ENCODE measurements at regions not wholly inside any gene's neighbourhood (a gene's known extent, or its start where the extent isn't known, plus 50 kb on each side); places are given as distances from the start of the nearest gene placed in this dataset.

GRCh38 chr10:78542521-78542920 is 508.9 kb downstream of the RPS24 start:
- peak overlapping the region in 1 of 2 donors; percentile 29 for H3K27ac ChIP-seq (ENCODE audit: low read depth in 2 of 2, low read length in 1 of 2)
- 73 to 74% methylated on average over 7 of the region's 7 CpGs for WGBS, 2 donors
- H3K36me3 ChIP-seq (ENCODE audit: control insufficient read depth in 2 of 2, insufficient read depth in 2 of 2, low read length in 1 of 2) = no peaks in the 10 kb centered on the region
- no peak overlapping the region for H3K4me3 ChIP-seq (ENCODE audit: low read depth in 1 of 2, low read length in 2 of 2)
- peaks cover 0 to 3% of the 10 kb centered on the region in 2 donors for H3K4me1 ChIP-seq (ENCODE audit: control insufficient read depth in 2 of 2, insufficient read depth in 2 of 2, low read length in 1 of 2)
- H3K27me3 ChIP-seq (ENCODE audit: control insufficient read depth in 1 of 2, insufficient read depth in 2 of 2, low read length in 2 of 2) = no peaks in the 10 kb centered on the region
- H3K9me3 ChIP-seq (ENCODE audit: control insufficient read depth in 2 of 2, insufficient read depth in 1 of 2, low read depth in 1 of 2, low read length in 1 of 2) = no peaks in the 10 kb centered on the region

- WGBS, 2 donors = 54 to 68% methylated on average over 9 of the region's 9 CpGs
- Histone ChIP-seq H3K4me1 (ENCODE audit: control insufficient read depth in 2 of 2, insufficient read depth in 2 of 2, low read length in 1 of 2) (peaks cover 0 to 3% of the 10 kb centered on the region in 2 donors), H3K36me3 (ENCODE audit: control insufficient read depth in 2 of 2, insufficient read depth in 2 of 2, low read length in 1 of 2) (no peaks in the 10 kb centered on the region), H3K4me3 (ENCODE audit: low read depth in 1 of 2, low read length in 2 of 2) (no peak overlapping the region), H3K27me3 (ENCODE audit: control insufficient read depth in 1 of 2, insufficient read depth in 2 of 2, low read length in 2 of 2) (no peaks in the 10 kb centered on the region), H3K27ac (ENCODE audit: low read depth in 2 of 2, low read length in 1 of 2) (peak overlapping the region; percentile 29 to 42), H3K9me3 (ENCODE audit: control insufficient read depth in 2 of 2, insufficient read depth in 1 of 2, low read depth in 1 of 2, low read length in 1 of 2) (no peaks in the 10 kb centered on the region)
Measured at GRCh38 chr10:78543031-78543748, 509.5 kb downstream of the RPS24 start.

- peak overlapping the region in 1 of 2 donors; percentile 52 for H3K27ac ChIP-seq (ENCODE audit: low read depth in 2 of 2, low read length in 1 of 2)
- H3K36me3 ChIP-seq (ENCODE audit: control insufficient read depth in 2 of 2, insufficient read depth in 2 of 2, low read length in 1 of 2) = no peaks in the 10 kb centered on the region
- WGBS, 2 donors = 38 to 55% methylated on average over 11 of the region's 11 CpGs
- no peak overlapping the region for H3K4me3 ChIP-seq (ENCODE audit: low read depth in 1 of 2, low read length in 2 of 2)
- no peaks in the 10 kb centered on the region for H3K9me3 ChIP-seq (ENCODE audit: control insufficient read depth in 2 of 2, insufficient read depth in 1 of 2, low read depth in 1 of 2, low read length in 1 of 2)
- H3K27me3 ChIP-seq (ENCODE audit: control insufficient read depth in 1 of 2, insufficient read depth in 2 of 2, low read length in 2 of 2) = no peaks in the 10 kb centered on the region
- peaks cover 0 to 3% of the 10 kb centered on the region in 2 donors for H3K4me1 ChIP-seq (ENCODE audit: control insufficient read depth in 2 of 2, insufficient read depth in 2 of 2, low read length in 1 of 2)
Measured at GRCh38 chr10:78543749-78544362, 510.2 kb downstream of the RPS24 start.

GRCh38 chr10:78544423-78545090 is 510.9 kb downstream of the RPS24 start:
- Histone ChIP-seq H3K36me3 (ENCODE audit: control insufficient read depth in 2 of 2, insufficient read depth in 2 of 2, low read length in 1 of 2) (no peaks in the 10 kb centered on the region), H3K4me3 (ENCODE audit: low read depth in 1 of 2, low read length in 2 of 2) (no peak overlapping the region), H3K27me3 (ENCODE audit: control insufficient read depth in 1 of 2, insufficient read depth in 2 of 2, low read length in 2 of 2) (no peaks in the 10 kb centered on the region), H3K27ac (ENCODE audit: low read depth in 2 of 2, low read length in 1 of 2) (peak overlapping the region in 1 of 2 donors; percentile 52), H3K4me1 (ENCODE audit: control insufficient read depth in 2 of 2, insufficient read depth in 2 of 2, low read length in 1 of 2) (peaks cover 0 to 3% of the 10 kb centered on the region in 2 donors), H3K9me3 (ENCODE audit: control insufficient read depth in 2 of 2, insufficient read depth in 1 of 2, low read depth in 1 of 2, low read length in 1 of 2) (no peaks in the 10 kb centered on the region)
- WGBS, 2 donors = 86 to 89% methylated on average over 9 of the region's 9 CpGs

GRCh38 chr10:78545756-78546155 is 512.1 kb downstream of the RPS24 start:
- H3K36me3 ChIP-seq (ENCODE audit: control insufficient read depth in 2 of 2, insufficient read depth in 2 of 2, low read length in 1 of 2) = no peaks in the 10 kb centered on the region
- no peaks in the 10 kb centered on the region for H3K27me3 ChIP-seq (ENCODE audit: control insufficient read depth in 1 of 2, insufficient read depth in 2 of 2, low read length in 2 of 2)
- no peak overlapping the region for H3K4me3 ChIP-seq (ENCODE audit: low read depth in 1 of 2, low read length in 2 of 2)
- H3K9me3 ChIP-seq (ENCODE audit: control insufficient read depth in 2 of 2, insufficient read depth in 1 of 2, low read depth in 1 of 2, low read length in 1 of 2) = no peaks in the 10 kb centered on the region
- H3K27ac ChIP-seq (ENCODE audit: low read depth in 2 of 2, low read length in 1 of 2) = no peak overlapping the region
- H3K4me1 ChIP-seq (ENCODE audit: control insufficient read depth in 2 of 2, insufficient read depth in 2 of 2, low read length in 1 of 2) = peaks cover 0 to 3% of the 10 kb centered on the region in 2 donors
- WGBS, 2 donors = 80 to 84% methylated on average over 3 of the region's 3 CpGs

- Histone ChIP-seq H3K4me1 (ENCODE audit: control insufficient read depth in 2 of 2, insufficient read depth in 2 of 2, low read length in 1 of 2) (peaks cover 0 to 7% of the 10 kb centered on the region in 2 donors), H3K36me3 (ENCODE audit: control insufficient read depth in 2 of 2, insufficient read depth in 2 of 2, low read length in 1 of 2) (no peaks in the 10 kb centered on the region), H3K4me3 (ENCODE audit: low read depth in 1 of 2, low read length in 2 of 2) (no peak overlapping the region), H3K27ac (ENCODE audit: low read depth in 2 of 2, low read length in 1 of 2) (no peak overlapping the region), H3K27me3 (ENCODE audit: control insufficient read depth in 1 of 2, insufficient read depth in 2 of 2, low read length in 2 of 2) (no peaks in the 10 kb centered on the region), H3K9me3 (ENCODE audit: control insufficient read depth in 2 of 2, insufficient read depth in 1 of 2, low read depth in 1 of 2, low read length in 1 of 2) (no peaks in the 10 kb centered on the region)
- WGBS, 2 donors = 74 to 89% methylated on average over 6 of the region's 6 CpGs
Measured at GRCh38 chr10:78547397-78547796, 513.7 kb downstream of the RPS24 start.

- Histone ChIP-seq H3K27me3 (ENCODE audit: control insufficient read depth in 1 of 2, insufficient read depth in 2 of 2, low read length in 2 of 2) (no peaks in the 10 kb centered on the region), H3K27ac (ENCODE audit: low read depth in 2 of 2, low read length in 1 of 2) (no peak overlapping the region), H3K4me3 (ENCODE audit: low read depth in 1 of 2, low read length in 2 of 2) (no peak overlapping the region), H3K4me1 (ENCODE audit: control insufficient read depth in 2 of 2, insufficient read depth in 2 of 2, low read length in 1 of 2) (peaks cover 1 to 7% of the 10 kb centered on the region in 2 donors), H3K9me3 (ENCODE audit: control insufficient read depth in 2 of 2, insufficient read depth in 1 of 2, low read depth in 1 of 2, low read length in 1 of 2) (no peaks in the 10 kb centered on the region), H3K36me3 (ENCODE audit: control insufficient read depth in 2 of 2, insufficient read depth in 2 of 2, low read length in 1 of 2) (no peaks in the 10 kb centered on the region)
Measured at GRCh38 chr10:78547905-78548304, 514.2 kb downstream of the RPS24 start.

- Histone ChIP-seq H3K4me3 (ENCODE audit: low read depth in 1 of 2, low read length in 2 of 2) (no peak overlapping the region), H3K36me3 (ENCODE audit: control insufficient read depth in 2 of 2, insufficient read depth in 2 of 2, low read length in 1 of 2) (no peaks in the 10 kb centered on the region), H3K9me3 (ENCODE audit: control insufficient read depth in 2 of 2, insufficient read depth in 1 of 2, low read depth in 1 of 2, low read length in 1 of 2) (no peaks in the 10 kb centered on the region), H3K27ac (ENCODE audit: low read depth in 2 of 2, low read length in 1 of 2) (no peak overlapping the region), H3K4me1 (ENCODE audit: control insufficient read depth in 2 of 2, insufficient read depth in 2 of 2, low read length in 1 of 2) (peaks cover 1 to 7% of the 10 kb centered on the region in 2 donors), H3K27me3 (ENCODE audit: control insufficient read depth in 1 of 2, insufficient read depth in 2 of 2, low read length in 2 of 2) (no peaks in the 10 kb centered on the region)
- 59 to 71% methylated on average over 3 of the region's 3 CpGs for WGBS, 2 donors
Measured at GRCh38 chr10:78548369-78548768, 514.7 kb downstream of the RPS24 start.

GRCh38 chr10:78549140-78549935 is 515.7 kb downstream of the RPS24 start:
- Histone ChIP-seq H3K9me3 (ENCODE audit: control insufficient read depth in 2 of 2, insufficient read depth in 1 of 2, low read depth in 1 of 2, low read length in 1 of 2) (no peaks in the 10 kb centered on the region), H3K4me3 (ENCODE audit: low read depth in 1 of 2, low read length in 2 of 2) (no peak overlapping the region), H3K27me3 (ENCODE audit: control insufficient read depth in 1 of 2, insufficient read depth in 2 of 2, low read length in 2 of 2) (no peaks in the 10 kb centered on the region), H3K36me3 (ENCODE audit: control insufficient read depth in 2 of 2, insufficient read depth in 2 of 2, low read length in 1 of 2) (no peaks in the 10 kb centered on the region), H3K27ac (ENCODE audit: low read depth in 2 of 2, low read length in 1 of 2) (no peak overlapping the region), H3K4me1 (ENCODE audit: control insufficient read depth in 2 of 2, insufficient read depth in 2 of 2, low read length in 1 of 2) (peaks cover 1 to 7% of the 10 kb centered on the region in 2 donors)
- WGBS, 2 donors = 66 to 70% methylated on average over 9 of the region's 9 CpGs

All from esophagus (tissue), 2 donors.